GM23248 (cell line): ENCODE measurements at regions not wholly inside any gene's neighbourhood (a gene's known extent, or its start where the extent isn't known, plus 50 kb on each side); places are given as distances from the start of the nearest gene placed in this dataset.

Experiments used
- EZH2 ChIP-seq: fragments of 200-600 bp; sonication (generic); IDR thresholded peaks from 2 replicates; pipeline ENCODE4 v1.6.1; 2018; ENCODE audit warnings: antibody characterized with exemption, mild to moderate bottlenecking; ENCODE audit not compliant: insufficient read depth, poor library complexity, severe bottlenecking
- EZH2phosphoT487 ChIP-seq: fragments of 200-600 bp; sonication (generic); IDR thresholded peaks from 2 replicates; pipeline ENCODE4 v1.6.1; 2018; ENCODE audit warnings: antibody characterized with exemption, moderate library complexity, mild to moderate bottlenecking, low read depth; ENCODE audit not compliant: insufficient read depth

- TF ChIP-seq EZH2, result no peak
- no peak for TF ChIP-seq EZH2phosphoT487
Measured at GRCh38 chr13:59537500-59537899, 626.2 kb downstream of the DIAPH3 start.
